ENCODE measurements at regions not wholly inside any gene's neighbourhood (a gene's known extent, or its start where the extent isn't known, plus 50 kb on each side); places are given as distances from the start of the nearest gene placed in this dataset.
"Not testable (repeated sequence)": the region's sequence is repeated elsewhere in the genome, so short reads cannot be mapped to it uniquely, and the experiment has no call there.

- POLR2A ChIA-PET (ENCODE audit: partially characterized antibody) = no interaction called here
- no peaks in the 10 kb centered on the region for H3K9me3 ChIP-seq (ENCODE audit: control insufficient read depth in 1 of 2, low read length in 2 of 2)
- peaks cover 0 to 3% (median under 1%) of the 10 kb centered on the region in 4 donors for H3K4me1 Mint-ChIP-seq
- H3K27ac ChIP-seq (ENCODE audit: low read depth, low read length) = no peak overlapping the region
- no peaks in the 10 kb centered on the region for H3K27me3 ChIP-seq (ENCODE audit: insufficient read depth, low read length)
- H3K27me3 Mint-ChIP-seq = peaks cover 0 to 2% of the 10 kb centered on the region in 2 donors
- H3K4me3 ChIP-seq (ENCODE audit: low read length in 2 of 2) = no peak overlapping the region
- H3K4me3 Mint-ChIP-seq = no peak overlapping the region
- no peaks in the 10 kb centered on the region for H3K36me3 ChIP-seq (ENCODE audit: insufficient read depth, low read length)
- H3K4me1 ChIP-seq (ENCODE audit: insufficient read depth, low read length) = no peaks in the 10 kb centered on the region
- intact Hi-C loops (cut with micrococcal nuclease) = no loop called here
- CTCF ChIA-PET (ENCODE audit: partially characterized antibody) = no interaction called here
- H3K27ac Mint-ChIP-seq = no peak overlapping the region
- no peaks in the 10 kb centered on the region for H3K36me3 Mint-ChIP-seq
- no peak for DNase-seq
- H3K9me3 Mint-ChIP-seq = no peaks in the 10 kb centered on the region
Measured at GRCh38 chr2:65605743-65606058, 173.3 kb upstream of the SPRED2 start.

GRCh38 chr2:65605058-65605742, 172.8 kb upstream of the SPRED2 start:
- H3K27ac Mint-ChIP-seq = no peak overlapping the region
- no peaks in the 10 kb centered on the region for H3K4me1 ChIP-seq (ENCODE audit: insufficient read depth, low read length)
- ChIA-PET POLR2A (ENCODE audit: partially characterized antibody) (no interaction called here), CTCF (ENCODE audit: partially characterized antibody) (no interaction called here)
- H3K9me3 Mint-ChIP-seq = no peaks in the 10 kb centered on the region
- H3K27ac ChIP-seq (ENCODE audit: low read depth, low read length) = no peak overlapping the region
- DNase-seq = no peak
- intact Hi-C loops (cut with micrococcal nuclease) = no loop called here
- no peak overlapping the region for H3K4me3 ChIP-seq (ENCODE audit: low read length in 2 of 2)
- no peaks in the 10 kb centered on the region for H3K9me3 ChIP-seq (ENCODE audit: control insufficient read depth in 1 of 2, low read length in 2 of 2)
- H3K36me3 ChIP-seq (ENCODE audit: insufficient read depth, low read length) = no peaks in the 10 kb centered on the region
- no peak overlapping the region for H3K4me3 Mint-ChIP-seq
- peaks cover 0 to 3% (median under 1%) of the 10 kb centered on the region in 4 donors for H3K4me1 Mint-ChIP-seq
- H3K36me3 Mint-ChIP-seq = no peaks in the 10 kb centered on the region
- H3K27me3 ChIP-seq (ENCODE audit: insufficient read depth, low read length) = no peaks in the 10 kb centered on the region
- peaks cover 0 to under 1% of the 10 kb centered on the region in 2 donors for H3K27me3 Mint-ChIP-seq

- no peaks in the 10 kb centered on the region for H3K9me3 ChIP-seq (ENCODE audit: control insufficient read depth in 1 of 2, low read length in 2 of 2)
- no peaks in the 10 kb centered on the region for H3K9me3 Mint-ChIP-seq
- peaks cover 0 to 3% (median under 1%) of the 10 kb centered on the region in 4 donors for H3K4me1 Mint-ChIP-seq
- ChIA-PET POLR2A (ENCODE audit: partially characterized antibody) (no interaction called here), CTCF (ENCODE audit: partially characterized antibody) (no interaction called here)
- H3K27me3 ChIP-seq (ENCODE audit: insufficient read depth, low read length) = no peaks in the 10 kb centered on the region
- DNase-seq = no peak
- H3K36me3 Mint-ChIP-seq = no peaks in the 10 kb centered on the region
- no peak overlapping the region for H3K27ac ChIP-seq (ENCODE audit: low read depth, low read length)
- H3K36me3 ChIP-seq (ENCODE audit: insufficient read depth, low read length) = no peaks in the 10 kb centered on the region
- no peaks in the 10 kb centered on the region for H3K4me1 ChIP-seq (ENCODE audit: insufficient read depth, low read length)
- H3K27me3 Mint-ChIP-seq = no peaks in the 10 kb centered on the region
- H3K4me3 ChIP-seq (ENCODE audit: low read length in 2 of 2) = no peak overlapping the region
- intact Hi-C loops (cut with micrococcal nuclease) = no loop called here
- no peak overlapping the region for H3K4me3 Mint-ChIP-seq
- no peak overlapping the region for H3K27ac Mint-ChIP-seq
Measured at GRCh38 chr2:65604246-65604645, 171.8 kb upstream of the SPRED2 start.

GRCh38 chr2:65602603-65603235, 170.3 kb upstream of the SPRED2 start:
- DNase-seq = no peak
- no peaks in the 10 kb centered on the region for H3K9me3 ChIP-seq (ENCODE audit: control insufficient read depth in 1 of 2, low read length in 2 of 2)
- Mint-ChIP-seq H3K4me3 (no peak overlapping the region), H3K9me3 (no peaks in the 10 kb centered on the region), H3K4me1 (peaks cover 0 to 3% (median under 1%) of the 10 kb centered on the region in 4 donors), H3K36me3 (no peaks in the 10 kb centered on the region), H3K27ac (no peak overlapping the region), H3K27me3 (no peaks in the 10 kb centered on the region)
- no peaks in the 10 kb centered on the region for H3K36me3 ChIP-seq (ENCODE audit: insufficient read depth, low read length)
- H3K27ac ChIP-seq (ENCODE audit: low read depth, low read length) = no peak overlapping the region
- H3K27me3 ChIP-seq (ENCODE audit: insufficient read depth, low read length) = no peaks in the 10 kb centered on the region
- intact Hi-C loops (cut with micrococcal nuclease) = no loop called here
- H3K4me3 ChIP-seq (ENCODE audit: low read length in 2 of 2) = no peak overlapping the region
- CTCF ChIA-PET (ENCODE audit: partially characterized antibody) = interaction anchor here (1.0 kb wide), 1 partner anchor 9 kb away, joined by 3 read pairs; no protein-coding TSS in a partner anchor
- no peaks in the 10 kb centered on the region for H3K4me1 ChIP-seq (ENCODE audit: insufficient read depth, low read length)
- POLR2A ChIA-PET (ENCODE audit: partially characterized antibody) = no interaction called here

- POLR2A ChIA-PET (ENCODE audit: partially characterized antibody); H3K9me3 ChIP-seq (ENCODE audit: control insufficient read depth in 1 of 2, low read length in 2 of 2); H3K27ac ChIP-seq (ENCODE audit: low read depth, low read length); H3K4me3 ChIP-seq (ENCODE audit: low read length in 2 of 2); H3K27ac Mint-ChIP-seq; CTCF ChIA-PET (ENCODE audit: partially characterized antibody); H3K4me3 Mint-ChIP-seq; H3K36me3 ChIP-seq (ENCODE audit: insufficient read depth, low read length); H3K9me3 Mint-ChIP-seq; intact Hi-C loops (cut with micrococcal nuclease); DNase-seq; H3K36me3 Mint-ChIP-seq; H3K4me1 ChIP-seq (ENCODE audit: insufficient read depth, low read length); H3K27me3 ChIP-seq (ENCODE audit: insufficient read depth, low read length); H3K4me1 Mint-ChIP-seq: not testable (repeated sequence)
- H3K27me3 Mint-ChIP-seq = peaks cover 5 to 10% of the 10 kb centered on the region in 2 donors
Measured at GRCh38 chr2:65600871-65601270, 168.5 kb upstream of the SPRED2 start.

GRCh38 chr2:65600351-65600750, 168.0 kb upstream of the SPRED2 start:
- H3K36me3 ChIP-seq (ENCODE audit: insufficient read depth, low read length); H3K27me3 ChIP-seq (ENCODE audit: insufficient read depth, low read length); H3K36me3 Mint-ChIP-seq; intact Hi-C loops (cut with micrococcal nuclease); H3K9me3 Mint-ChIP-seq; H3K4me3 ChIP-seq (ENCODE audit: low read length in 2 of 2); H3K4me3 Mint-ChIP-seq; H3K4me1 Mint-ChIP-seq; CTCF ChIA-PET (ENCODE audit: partially characterized antibody); H3K27ac ChIP-seq (ENCODE audit: low read depth, low read length); H3K9me3 ChIP-seq (ENCODE audit: control insufficient read depth in 1 of 2, low read length in 2 of 2); POLR2A ChIA-PET (ENCODE audit: partially characterized antibody); H3K27ac Mint-ChIP-seq; DNase-seq; H3K4me1 ChIP-seq (ENCODE audit: insufficient read depth, low read length): not testable (repeated sequence)
- peaks cover 5 to 14% of the 10 kb centered on the region in 2 donors for H3K27me3 Mint-ChIP-seq

- Mint-ChIP-seq H3K9me3 (peaks cover 0 to 7% (median 0%) of the 10 kb centered on the region in 8 donors), H3K4me3 (no peak overlapping the region), H3K27me3 (peaks cover 5 to 14% of the 10 kb centered on the region in 2 donors), H3K4me1 (no peaks in the 10 kb centered on the region), H3K27ac (no peak overlapping the region), H3K36me3 (no peaks in the 10 kb centered on the region)
- DNase-seq = no peak
- Histone ChIP-seq H3K4me3 (ENCODE audit: low read length in 2 of 2) (no peak overlapping the region), H3K27me3 (ENCODE audit: insufficient read depth, low read length) (no peaks in the 10 kb centered on the region), H3K9me3 (ENCODE audit: control insufficient read depth in 1 of 2, low read length in 2 of 2) (no peaks in the 10 kb centered on the region), H3K27ac (ENCODE audit: low read depth, low read length) (no peak overlapping the region), H3K36me3 (ENCODE audit: insufficient read depth, low read length) (no peaks in the 10 kb centered on the region), H3K4me1 (ENCODE audit: insufficient read depth, low read length) (no peaks in the 10 kb centered on the region)
- CTCF ChIA-PET (ENCODE audit: partially characterized antibody) = no interaction called here
- POLR2A ChIA-PET (ENCODE audit: partially characterized antibody) = no interaction called here
- intact Hi-C loops (cut with micrococcal nuclease) = no loop called here
Measured at GRCh38 chr2:65599693-65600092, 167.3 kb upstream of the SPRED2 start.

Data from CD4-positive, alpha-beta memory T cell (primary cell).